Sciatic nerve (tissue), 2 donors: ENCODE measurements at regions not wholly inside any gene's neighbourhood (a gene's known extent, or its start where the extent isn't known, plus 50 kb on each side); places are given as distances from the start of the nearest gene placed in this dataset.
A peak's percentile ranks its signal among the peaks of the same experiment; 100 is the strongest.
"Not testable (repeated sequence)": the region's sequence is repeated elsewhere in the genome, so short reads cannot be mapped to it uniquely, and the experiment has no call there.

Experiments
- ATAC-seq: fragments of 200-7000 bp; cut with Tn5 transposase; one replicate; pipeline ENCODE4 v1.9.1; 2020; ENCODE audit warnings: mild to moderate bottlenecking, moderate library complexity
- DNase-seq: peaks from one replicate; pipeline ENCODE4 v3.0.0-alpha.2; 2020; ENCODE audit warnings: low spot score
- intact Hi-C: fragments of 100-400 bp; cut with DNase I; formaldehyde crosslinking; loops from one replicate; pipeline ENCODE4 v1.14.2; 2022
- donor health status: DM: no; HTN: no; CAD: no.
- donor health status: DM: no; HTN: no; CAD: no.

DNA sequence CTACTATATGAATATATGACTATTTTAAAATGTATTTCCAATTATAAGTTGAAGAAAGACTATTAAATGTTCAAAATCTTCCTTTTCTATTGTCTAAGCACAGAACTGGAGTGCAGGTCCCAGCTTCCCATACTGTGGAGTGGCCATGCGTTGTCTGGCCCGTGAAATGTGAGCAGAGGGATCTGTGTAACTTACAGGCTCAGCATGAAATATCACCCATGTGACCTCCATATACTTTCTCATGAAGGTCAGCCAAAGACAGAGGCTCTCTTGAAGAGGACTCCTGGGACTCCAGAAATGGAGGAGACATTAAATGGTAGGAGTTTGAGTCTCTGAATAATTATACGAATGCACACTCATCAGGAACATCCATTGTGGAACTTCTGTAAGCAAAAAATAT, 92.4 kb upstream of the CAV2 start:
- no peak for DNase-seq
- intact Hi-C loops = no loop called here
- no peak for ATAC-seq

DNA sequence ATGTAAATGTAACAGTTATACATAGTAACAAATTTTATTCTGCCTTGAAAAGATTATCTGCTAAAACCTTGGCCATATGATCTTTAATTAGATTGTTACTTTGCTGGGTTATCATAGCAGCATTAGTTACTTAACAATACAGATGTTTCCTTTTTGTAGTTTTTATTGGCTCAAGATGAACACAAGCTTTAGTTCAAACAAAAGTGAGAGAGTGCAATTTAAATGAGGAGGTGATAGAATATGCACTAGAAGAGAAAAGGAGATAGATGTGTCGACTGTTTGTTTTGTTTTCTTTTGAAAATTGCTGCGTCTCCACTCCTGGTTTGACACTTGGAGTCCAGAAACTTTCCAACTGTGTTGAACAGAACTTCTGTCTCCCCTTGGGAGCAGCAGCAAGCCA, 91.4 kb upstream of the CAV2 start:
- no peak for ATAC-seq
- intact Hi-C loops = no loop called here

DNA sequence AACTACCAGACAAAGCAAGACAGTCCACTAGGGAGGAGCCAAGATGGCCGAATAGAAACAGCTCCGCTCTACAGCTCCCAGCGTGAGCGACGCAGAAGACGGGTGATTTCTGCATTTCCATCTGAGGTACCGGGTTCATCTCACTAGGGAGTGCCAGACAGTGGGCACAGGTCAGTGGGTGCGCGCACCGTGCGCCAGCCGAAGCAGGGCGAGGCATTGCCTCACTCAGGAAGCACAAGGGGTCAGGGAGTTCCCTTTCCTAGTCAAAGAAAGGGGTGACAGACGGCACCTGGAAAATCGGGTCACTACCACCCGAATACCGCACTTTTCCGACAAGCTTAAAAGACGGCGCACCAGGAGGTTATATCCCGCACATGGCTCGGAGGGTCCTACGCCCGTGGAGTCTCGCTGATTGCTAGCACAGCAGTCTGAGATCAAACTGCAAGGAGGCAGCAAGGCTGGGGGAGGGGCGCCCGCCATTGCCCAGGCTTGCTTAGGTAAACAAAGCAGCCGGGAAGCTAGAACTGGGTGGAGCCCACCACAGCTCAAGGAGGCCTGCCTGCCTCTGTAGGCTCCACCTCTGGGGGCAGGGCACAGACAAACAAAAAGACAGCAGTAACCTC, 90.6 kb upstream of the CAV2 start:
- ATAC-seq, intact Hi-C loops, DNase-seq: not testable (repeated sequence)

More for the DNA sequence above, 91.4 kb upstream of the CAV2 start:
- no peak for DNase-seq

DNA sequence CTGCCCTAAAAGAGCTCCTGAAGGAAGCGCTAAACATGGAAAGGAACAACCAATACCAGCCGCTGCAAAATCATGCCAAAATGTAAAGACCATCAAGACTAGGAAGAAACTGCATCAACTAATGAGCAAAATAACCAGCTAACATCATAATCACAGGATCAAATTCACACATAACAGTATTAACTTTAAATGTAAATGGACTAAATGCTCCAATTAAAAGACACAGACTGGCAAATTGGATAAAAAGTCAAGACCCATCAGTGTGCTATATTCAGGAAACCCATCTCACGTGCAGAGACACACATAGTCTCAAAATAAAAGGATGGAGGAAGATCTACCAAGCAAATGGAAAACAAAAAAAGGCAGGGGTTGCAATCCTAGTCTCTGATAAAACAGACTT, 88.8 kb upstream of the CAV2 start:
- intact Hi-C loops, ATAC-seq: not testable (repeated sequence)

DNA sequence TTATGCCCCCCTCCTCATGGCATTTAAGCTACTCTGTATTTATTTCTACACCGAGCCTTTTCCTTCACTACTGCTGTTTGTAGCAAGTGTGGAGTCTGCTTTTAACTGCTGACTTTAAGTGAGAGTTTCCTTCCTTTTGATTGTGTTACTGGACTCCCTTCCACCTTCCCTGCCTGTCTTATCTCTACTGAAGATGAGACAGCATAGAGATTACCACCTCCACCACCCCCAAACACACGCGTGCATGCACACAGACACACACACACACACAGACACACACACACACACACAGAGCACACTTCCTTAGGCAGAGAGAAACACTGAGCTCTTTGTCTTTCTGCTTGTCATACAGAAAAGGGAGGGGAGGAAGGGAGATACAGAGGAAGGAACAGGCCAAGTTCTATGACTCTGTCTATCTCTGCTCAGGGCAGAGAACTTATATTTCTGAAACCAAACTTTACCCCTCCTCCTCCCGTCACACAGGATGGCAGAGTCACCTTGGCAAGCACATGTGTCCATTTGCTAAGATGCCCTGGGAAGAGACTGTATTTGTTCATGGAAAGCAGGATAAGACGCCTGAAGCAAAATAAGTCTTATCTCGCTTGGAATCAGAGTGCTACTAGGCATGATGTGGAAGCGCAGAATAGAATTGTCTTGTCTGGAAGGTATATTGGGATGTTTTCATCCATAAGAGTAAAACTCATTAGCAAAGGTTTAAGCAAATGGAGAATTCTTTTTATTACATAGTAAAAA, 81.8 kb upstream of the CAV2 start:
- intact Hi-C loops = no loop called here
- peak; percentile 74 for ATAC-seq
- DNase-seq = no peak

More for the DNA sequence above, 88.8 kb upstream of the CAV2 start:
- DNase-seq = not testable (repeated sequence)

DNA sequence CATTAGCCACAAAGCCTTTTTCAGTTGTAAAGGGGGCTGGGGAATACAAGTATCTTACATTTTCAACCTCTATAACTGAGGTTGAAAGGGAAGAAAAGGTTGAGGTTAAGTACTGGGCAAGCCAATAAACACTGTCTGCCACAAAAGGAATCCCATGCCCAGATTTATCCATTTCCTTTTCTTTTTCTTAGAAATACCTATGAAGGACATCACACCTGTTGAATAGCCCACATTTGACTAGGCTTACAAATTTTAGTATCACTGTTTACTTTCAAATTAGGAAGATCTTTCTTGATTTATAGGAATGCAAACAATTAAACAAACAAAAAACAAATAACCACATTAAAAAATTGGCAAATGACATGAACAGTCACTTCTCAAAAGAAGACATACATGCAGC, 81.0 kb upstream of the CAV2 start:
- DNase-seq = no peak
- intact Hi-C loops = no loop called here
- ATAC-seq = no peak

DNA sequence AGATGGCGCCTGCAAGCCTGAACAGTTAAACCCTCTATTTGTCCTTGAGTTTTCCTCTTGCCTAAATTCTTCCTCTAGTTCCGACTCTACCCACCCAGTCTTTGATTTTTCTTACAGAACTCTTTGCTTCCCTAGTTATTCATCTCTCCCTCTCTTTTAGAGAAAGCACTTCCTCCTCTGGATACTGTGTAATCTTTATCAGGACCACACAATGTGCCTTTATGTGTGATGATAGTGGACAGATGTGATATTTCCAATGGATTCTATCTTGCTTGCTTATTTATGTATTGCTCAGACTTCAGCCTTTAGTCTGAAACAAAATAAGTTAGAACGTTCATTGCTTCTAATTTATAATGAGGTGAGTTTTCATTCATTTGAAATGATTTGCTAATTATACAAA, 79.5 kb upstream of the CAV2 start:
- ATAC-seq = no peak
- no peak for DNase-seq
- intact Hi-C loops = no loop called here

DNA sequence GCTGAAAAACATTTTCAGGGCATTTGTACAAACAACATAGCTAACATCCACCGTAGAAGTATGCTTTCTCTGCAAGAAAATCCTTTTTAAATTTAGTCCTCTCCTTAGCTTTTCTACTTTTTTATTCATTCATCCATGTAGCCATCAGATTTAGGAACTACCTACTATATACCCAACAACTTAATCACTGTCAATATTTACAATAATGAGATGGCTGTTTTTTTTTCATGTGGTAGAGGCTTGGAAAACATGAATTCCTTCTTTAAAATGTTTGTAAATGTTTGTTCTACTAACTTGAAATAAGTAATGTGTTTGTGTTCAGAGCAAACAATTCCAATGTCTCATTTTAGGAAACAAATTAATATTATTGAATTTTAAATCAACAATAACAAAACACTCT, 78.2 kb upstream of the CAV2 start:
- intact Hi-C loops = no loop called here
- DNase-seq = no peak
- no peak for ATAC-seq

DNA sequence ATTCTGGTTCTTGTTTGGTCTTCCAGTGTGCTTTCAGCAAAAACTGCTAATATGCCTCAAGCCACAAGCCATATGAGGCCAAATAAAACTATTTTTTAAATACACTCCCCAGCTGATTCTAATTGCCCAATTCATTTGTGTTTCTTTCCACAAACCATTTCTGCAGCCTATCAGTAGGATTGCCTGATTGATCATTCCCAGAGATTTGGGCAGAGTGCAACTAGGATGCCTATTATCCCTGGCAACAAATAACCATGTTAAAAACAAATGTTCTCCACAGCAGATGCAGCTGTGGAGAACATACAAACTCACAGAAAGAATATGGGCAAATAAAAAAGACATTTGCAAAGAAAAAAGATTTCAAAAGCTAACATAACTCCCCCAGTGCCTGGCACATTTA, 76.9 kb upstream of the CAV2 start:
- ATAC-seq (no peak), DNase-seq (no peak)
- intact Hi-C loops = no loop called here

DNA sequence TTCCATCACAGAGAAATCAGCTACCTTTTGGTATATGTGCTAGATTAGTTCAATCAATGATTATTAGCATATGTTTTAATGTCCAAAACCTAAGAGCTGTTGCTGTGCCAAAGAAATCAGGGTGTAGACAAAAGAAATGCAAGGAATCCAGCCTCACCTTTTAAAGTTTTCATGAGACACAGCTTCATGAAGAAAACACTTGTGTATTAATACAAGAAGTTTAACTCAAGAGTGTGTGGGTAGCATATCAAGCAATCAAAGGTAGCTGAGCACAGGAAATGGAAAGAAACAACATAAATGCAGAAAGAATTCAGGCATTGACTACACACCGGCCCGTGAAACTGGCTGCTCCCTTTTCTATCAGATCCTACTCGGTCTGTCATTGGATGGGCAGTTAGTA, 76.0 kb upstream of the CAV2 start:
- DNase-seq (no peak), ATAC-seq (no peak)
- intact Hi-C loops = no loop called here

DNA sequence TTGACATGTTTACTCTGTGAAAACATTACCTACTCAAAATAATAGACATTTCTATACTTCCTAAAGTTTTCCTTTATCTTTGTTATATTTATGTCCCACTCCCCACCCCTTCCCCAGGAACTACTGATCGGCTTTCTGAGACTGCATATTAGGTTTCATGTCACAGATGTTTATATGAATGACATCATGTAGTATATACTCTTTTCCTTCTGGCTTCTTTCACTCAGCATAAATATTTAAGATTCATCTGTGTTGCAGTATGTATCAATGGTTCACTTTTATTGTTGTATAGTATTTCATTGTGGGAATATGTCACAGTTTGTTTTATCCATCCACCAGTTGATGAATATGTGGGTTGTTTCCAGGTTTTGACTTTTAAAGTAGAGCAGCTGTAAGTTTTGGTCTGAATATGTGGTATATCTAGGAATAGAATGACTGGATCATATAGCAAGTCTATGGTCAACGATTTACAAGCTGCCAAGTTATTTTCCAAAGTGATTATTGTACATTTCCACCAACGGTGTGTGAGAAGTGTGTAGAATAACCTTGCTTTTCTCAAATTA, 73.8 kb upstream of the CAV2 start:
- DNase-seq = no peak
- ATAC-seq = no peak
- intact Hi-C loops = no loop called here

DNA sequence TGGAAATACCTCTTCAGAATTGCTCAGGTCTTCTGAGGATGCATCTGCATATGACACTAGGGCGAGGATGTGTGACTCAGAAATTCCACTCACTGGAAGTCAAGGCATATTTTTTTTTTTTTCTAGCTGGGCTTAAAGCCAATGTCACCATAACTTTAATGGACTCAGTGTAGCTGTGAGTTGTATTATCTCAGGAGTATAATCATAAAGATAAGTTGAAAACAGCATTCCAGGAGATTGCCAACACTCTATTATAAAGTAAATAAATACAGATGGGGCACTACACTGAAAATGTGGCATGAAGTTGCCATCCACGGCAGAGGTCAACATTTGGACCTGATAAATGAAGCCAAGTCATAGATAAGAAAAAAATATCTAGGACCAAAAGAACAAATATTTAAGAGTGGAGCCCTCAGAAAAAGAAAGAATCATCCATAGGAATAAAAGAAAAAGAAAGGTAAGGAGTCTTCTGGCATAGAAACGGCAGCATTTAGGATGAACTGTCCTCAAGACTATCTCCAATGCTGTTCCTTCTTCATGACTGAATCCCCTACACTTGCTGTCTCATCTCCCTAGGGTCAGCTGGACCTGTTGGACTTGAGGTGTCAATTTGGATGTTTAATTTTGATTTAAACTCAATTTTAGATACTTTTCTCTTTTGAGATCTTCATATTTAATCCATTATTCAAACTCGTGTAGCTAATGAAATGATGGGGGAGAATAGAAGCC, 72.9 kb upstream of the CAV2 start:
- intact Hi-C loops = no loop called here
- ATAC-seq = peak; percentile 50
- no peak for DNase-seq

DNA sequence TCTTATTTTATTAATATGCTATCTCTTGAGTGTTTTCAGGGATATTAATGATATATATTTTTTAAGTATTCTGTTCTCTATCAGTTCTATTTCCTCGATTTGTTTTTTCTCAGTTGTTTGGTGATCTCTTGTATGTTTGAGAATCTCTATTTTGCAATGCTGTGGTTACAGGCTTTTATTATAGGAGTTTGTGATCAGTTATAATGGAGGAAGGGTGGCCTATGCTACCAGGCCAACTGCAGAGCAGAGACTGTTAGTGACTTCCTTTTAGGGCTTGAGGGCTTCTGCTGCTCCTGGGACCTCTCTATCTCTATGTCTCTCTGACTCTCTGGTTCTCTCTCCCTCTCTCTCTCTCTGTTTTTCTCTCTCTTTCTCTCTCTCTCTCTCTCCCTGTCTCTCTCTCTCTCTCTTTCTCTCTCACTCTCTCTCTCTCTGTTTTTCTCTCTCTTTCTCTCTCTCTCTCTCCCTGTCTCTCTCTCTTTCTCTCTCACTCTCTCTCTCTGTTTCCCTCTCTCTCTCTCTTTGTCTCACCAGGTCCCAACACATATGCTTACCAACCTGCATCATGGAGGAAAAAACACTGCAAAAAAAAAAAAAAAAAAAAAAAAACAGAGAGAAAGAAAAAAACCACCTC, 69.4 kb upstream of the CAV2 start:
- DNase-seq (no peak), ATAC-seq (no peak)
- intact Hi-C loops = no loop called here

DNA sequence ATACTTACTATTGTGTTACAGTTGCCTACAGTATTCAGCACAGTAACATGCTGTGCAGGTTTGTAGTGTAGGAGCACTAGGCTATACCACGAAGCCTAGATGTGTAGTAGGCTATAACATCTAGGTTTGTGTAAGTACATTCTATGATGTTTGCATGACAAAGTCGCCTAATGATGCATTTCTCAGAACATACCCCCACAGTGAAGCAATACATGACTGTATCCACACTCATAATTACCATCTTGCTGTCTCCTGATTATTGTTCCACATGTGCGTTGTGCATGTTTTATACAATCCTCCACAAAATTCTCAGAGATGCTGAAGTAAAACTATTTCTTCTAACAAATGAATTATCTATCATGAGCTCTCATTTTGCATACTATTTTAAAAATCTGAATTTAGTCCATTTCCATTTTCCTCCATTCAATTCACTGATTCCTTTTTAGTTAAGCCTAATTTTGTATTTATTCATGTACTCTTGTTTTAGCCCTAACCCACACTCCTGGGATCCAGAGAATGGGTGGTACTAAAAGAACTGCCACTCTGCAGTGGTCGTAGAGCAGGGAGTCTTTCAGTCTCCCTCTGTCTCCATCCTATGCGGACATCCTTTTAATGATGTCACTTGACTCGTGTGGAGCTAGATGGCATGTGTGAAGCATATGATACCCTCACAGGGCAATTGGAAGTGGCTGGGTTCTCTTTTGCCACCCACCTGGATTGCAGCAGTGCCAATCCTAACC, 67.6 kb upstream of the CAV2 start:
- DNase-seq (no peak), ATAC-seq (no peak)
- intact Hi-C loops = no loop called here

DNA sequence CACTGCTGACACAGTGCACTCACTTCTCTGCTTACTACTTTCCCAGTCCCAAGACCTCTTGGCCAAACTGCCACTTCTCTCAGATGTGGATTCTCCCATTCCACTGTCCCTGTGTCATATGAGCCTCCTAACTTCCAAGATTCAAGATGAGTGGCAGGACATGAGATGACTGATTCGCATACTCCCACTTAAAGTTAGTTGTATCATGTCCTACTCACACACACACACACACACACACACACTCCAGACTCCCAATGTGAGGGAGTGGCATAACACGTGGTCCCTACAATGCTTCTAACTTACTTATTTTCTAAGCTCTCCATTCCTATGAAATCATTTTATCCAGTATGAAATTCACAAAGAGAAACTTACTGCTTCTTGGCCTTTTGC, 67.0 kb upstream of the CAV2 start:
- intact Hi-C loops = no loop called here
- no peak for ATAC-seq
- no peak for DNase-seq

DNA sequence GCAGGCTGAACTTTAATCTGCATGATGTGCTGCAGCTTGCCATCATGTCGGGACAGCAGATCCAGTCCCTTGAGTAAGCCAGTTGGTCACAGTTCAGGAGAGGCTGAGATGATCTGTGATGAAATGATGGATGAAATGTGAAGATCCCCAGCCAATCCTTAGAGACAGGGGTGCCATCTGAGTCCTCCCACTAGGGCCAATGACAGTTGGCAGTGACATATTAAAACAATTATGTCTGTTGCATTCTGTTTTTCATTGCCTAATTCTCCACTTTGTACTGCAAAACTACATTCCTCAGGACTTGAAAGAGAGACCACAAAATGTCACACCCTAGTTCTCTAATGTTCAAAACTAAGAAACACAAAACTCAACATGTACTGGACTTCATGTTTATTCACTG, 66.3 kb upstream of the CAV2 start:
- intact Hi-C loops = no loop called here
- ATAC-seq = peak; percentile 36
- no peak for DNase-seq

DNA sequence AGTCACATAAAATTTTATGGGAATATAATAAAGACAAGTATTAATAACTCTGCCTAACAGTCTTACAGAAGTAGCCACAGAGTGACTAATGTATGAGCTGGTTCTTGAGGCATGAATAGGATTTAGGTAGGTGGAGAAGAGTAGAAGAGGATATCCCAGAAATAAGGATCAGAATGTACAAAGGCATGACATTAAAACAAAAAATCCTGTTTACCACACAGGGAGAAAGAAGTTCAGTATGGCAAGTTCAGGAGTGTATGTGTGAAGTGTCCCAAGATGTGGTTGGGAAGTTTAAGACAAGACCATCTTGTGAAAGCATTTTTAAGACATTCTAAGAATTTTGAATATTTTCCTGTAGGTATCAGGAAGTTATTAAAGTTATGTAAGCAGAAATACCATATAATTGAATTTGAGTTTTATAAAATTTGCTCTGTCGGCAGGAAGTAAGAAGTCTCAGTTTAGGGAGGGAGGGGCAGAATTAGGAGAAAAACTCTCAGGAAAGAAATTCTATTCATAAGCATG, 64.7 kb upstream of the CAV2 start:
- no peak for DNase-seq
- intact Hi-C loops = no loop called here
- no peak for ATAC-seq

DNA sequence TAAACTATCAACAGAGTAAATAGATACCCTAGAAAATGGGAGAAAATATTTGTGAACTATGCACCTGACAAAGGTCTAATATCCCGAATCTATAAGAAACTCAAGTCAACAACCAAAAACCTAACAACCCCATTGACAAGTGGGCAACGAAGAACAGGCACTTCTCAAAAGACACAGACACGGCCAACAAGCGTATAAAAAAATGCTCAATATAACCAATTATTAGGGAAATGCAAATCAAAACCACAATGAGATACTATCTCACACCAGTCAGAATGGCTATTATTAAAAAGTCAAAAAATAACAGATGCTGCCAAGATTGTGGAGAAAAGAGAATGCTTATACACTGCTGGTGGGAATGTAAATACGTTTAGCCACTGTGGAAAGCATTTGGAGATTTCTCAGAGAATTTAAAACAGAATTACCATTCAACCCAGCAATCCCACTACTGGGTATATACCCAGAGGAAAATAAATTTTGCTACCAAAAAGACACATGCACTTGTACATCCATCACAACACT, 63.2 kb upstream of the CAV2 start:
- intact Hi-C loops = no loop called here
- DNase-seq (no peak), ATAC-seq (no peak)

DNA sequence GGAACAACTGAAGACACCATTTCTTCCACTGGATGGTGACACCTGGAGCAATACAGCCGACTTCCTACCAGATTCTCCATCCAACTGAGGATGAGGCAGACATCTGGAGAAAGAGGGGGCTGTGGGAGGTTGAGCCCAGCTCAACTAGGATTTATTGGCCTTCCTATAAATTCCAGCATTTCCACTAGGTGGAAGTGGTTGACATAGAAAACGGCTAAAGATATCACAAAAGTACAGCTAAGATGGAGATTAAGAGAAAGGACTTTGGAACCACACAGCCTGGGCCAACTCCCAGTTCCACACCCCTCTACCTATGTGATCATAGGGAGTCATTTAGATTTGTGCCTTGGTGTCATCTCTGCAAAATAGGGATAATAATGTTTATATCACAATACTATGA, 61.3 kb upstream of the CAV2 start:
- no peak for DNase-seq
- ATAC-seq = no peak
- intact Hi-C loops = no loop called here
